Panc1 (cell line): ENCODE measurements at regions not wholly inside any gene's neighbourhood (a gene's known extent, or its start where the extent isn't known, plus 50 kb on each side); places are given as distances from the start of the nearest gene placed in this dataset.

ENCODE experiments used
- ATAC-seq: fragments of 200-7000 bp; cut with Tn5 transposase; 2 replicates; pipeline ENCODE4 v1.9.1; 2020; ENCODE audit warnings: mild to moderate bottlenecking, moderate library complexity
- BruUV-seq: library from RNA; stranded (reverse); fragments of 400-500 nt; replicated peaks from 2 replicates; lab custom pipeline; 2021; lab: Mats Ljungman, UMichigan
- CTCF ChIA-PET: fragments of 300-600 bp; sonication (Branson Sonifier 250); formaldehyde crosslinking; loops from one replicate; lab custom pipeline; 2022; ENCODE audit warnings: antibody characterized with exemption; lab: Charles Lee
- POLR2A ChIA-PET: fragments of 300-600 bp; sonication (Branson Sonifier 250); formaldehyde crosslinking; loops from one replicate; lab custom pipeline; 2022; ENCODE audit warnings: antibody characterized with exemption; lab: Charles Lee
- DNase-seq: peaks from one replicate; pipeline ENCODE4 v3.0.0-alpha.2; 2010; ENCODE audit warnings: low read depth, low spot score
- H3K27ac ChIP-seq: 2 replicates; pipeline ENCODE4 v1.5.1; 2011; ENCODE audit warnings: mild to moderate bottlenecking, low read length, inconsistent platforms
- H3K27me3 ChIP-seq: fragments of 200-500 bp; sonication (Bioruptor generic); 2 replicates; pipeline ENCODE4 v1.6.0; 2014; ENCODE audit warnings: low read length, inconsistent platforms; ENCODE audit not compliant: control insufficient read depth, insufficient read depth
- H3K36me3 ChIP-seq: fragments of 200-500 bp; sonication (Bioruptor generic); 2 replicates; pipeline ENCODE4 v1.5.1; 2014; ENCODE audit warnings: inconsistent platforms, mild to moderate bottlenecking, low read length, moderate library complexity; ENCODE audit not compliant: control insufficient read depth, insufficient read depth
- H3K4me1 ChIP-seq: 2 replicates; pipeline ENCODE4 v1.5.1; 2011; ENCODE audit warnings: inconsistent platforms, mild to moderate bottlenecking, low read length, moderate library complexity; ENCODE audit not compliant: control insufficient read depth, insufficient read depth
- H3K4me3 ChIP-seq, 2 experiments: 2 replicates each; pipeline ENCODE4 v1.5.1; 2011 to 2012; ENCODE audit warnings: low read depth in 2 of 2, low read length in 2 of 2, mild to moderate bottlenecking in 2 of 2, inconsistent platforms in 1 of 2, moderate library complexity in 1 of 2
- H3K9me3 ChIP-seq: fragments of 200-500 bp; sonication (Bioruptor generic); 2 replicates; pipeline ENCODE4 v1.5.1; 2014; ENCODE audit warnings: low read depth, mild to moderate bottlenecking, inconsistent platforms, low read length, moderate library complexity; ENCODE audit not compliant: control insufficient read depth, insufficient read depth
- CTCF ChIP-seq: fragments of 450-650 bp; IDR thresholded peaks from 2 replicates; pipeline ENCODE4 v1.5.1; 2017; ENCODE audit warnings: mild to moderate bottlenecking
- POLR2AphosphoS5 ChIP-seq: IDR thresholded peaks from 2 replicates; pipeline ENCODE4 v1.6.1; 2012; ENCODE audit warnings: mild to moderate bottlenecking, low read depth, low read length, moderate library complexity
- REST ChIP-seq, 2 experiments: IDR thresholded peaks; 2 replicates each; pipeline ENCODE4 v1.6.1; 2011 to 2012; ENCODE audit warnings: low read depth in 2 of 2, control low read depth in 1 of 2, low read length in 1 of 2, mild to moderate bottlenecking in 1 of 2, moderate library complexity in 1 of 2; ENCODE audit not compliant: insufficient read depth in 1 of 2
- SIN3A ChIP-seq: IDR thresholded peaks from 2 replicates; pipeline ENCODE4 v1.6.1; 2012; ENCODE audit warnings: low read depth, mild to moderate bottlenecking, low read length, moderate library complexity, borderline replicate concordance; ENCODE audit not compliant: insufficient read depth
- TCF7L2 ChIP-seq: IDR thresholded peaks from 2 replicates; pipeline ENCODE4 v1.6.1; 2011; ENCODE audit warnings: mild to moderate bottlenecking, low read depth, low read length, inconsistent platforms
- in situ Hi-C: cut with HindIII; loops from 2 replicates; pipeline ENCODE4 v1.10.0; 2016; ENCODE audit warnings: low sequenced_read_pairs, low pct_unique_long_range_greater_than_20kb
- intact Hi-C: fragments of 100-400 bp; cut with micrococcal nuclease; formaldehyde crosslinking; loops from one replicate; pipeline ENCODE4 v1.10.0; 2022; ENCODE audit not compliant: unreplicated experiment

- no TSS peak for BruUV-seq
- H3K9me3 ChIP-seq = no peaks in the 10 kb centered on the region
- no peaks in the 10 kb centered on the region for H3K36me3 ChIP-seq
- TF ChIP-seq REST (IDR thresholded peaks at IDR 0.05; ENCODE audit: insufficient read depth in 1 of 2, low read depth in 2 of 2, low read length in 1 of 2) = no peak
- TF ChIP-seq TCF7L2 = no peak
- TF ChIP-seq SIN3A = no peak
- intact Hi-C loops = loop anchor here (5.0 to 10.0 kb wide), 2 partner anchors 47 to 254 kb away; no protein-coding TSS in a partner anchor
- H3K27ac ChIP-seq = no peak overlapping the region
- no peak overlapping the region for H3K4me3 ChIP-seq
- ATAC-seq (no peak), DNase-seq (no peak)
- H3K4me1 ChIP-seq = no peaks in the 10 kb centered on the region
- CTCF ChIA-PET = no interaction called here
- H3K27me3 ChIP-seq = no peaks in the 10 kb centered on the region
- POLR2A ChIA-PET = no interaction called here
- in situ Hi-C loops = no loop called here
Measured at GRCh38 chr18:22701795-22702194, 231.3 kb upstream of the RBBP8 start.

GRCh38 chr18:22702806-22703205 lies 230.3 kb upstream of the RBBP8 start:
- in situ Hi-C loops (no loop called here), intact Hi-C loops (loop anchor here (5.0 to 10.0 kb wide), 2 partner anchors 48 to 256 kb away; no protein-coding TSS in a partner anchor)
- Histone ChIP-seq H3K36me3 (no peaks in the 10 kb centered on the region), H3K9me3 (no peaks in the 10 kb centered on the region), H3K4me3 (no peak overlapping the region), H3K27me3 (no peaks in the 10 kb centered on the region), H3K27ac (no peak overlapping the region), H3K4me1 (no peaks in the 10 kb centered on the region)
- ChIA-PET POLR2A (no interaction called here), CTCF (no interaction called here)
- ATAC-seq (no peak), DNase-seq (no peak)
- no TSS peak for BruUV-seq
- TF ChIP-seq TCF7L2 (no peak), REST (IDR thresholded peaks at IDR 0.05; ENCODE audit: insufficient read depth in 1 of 2, low read depth in 2 of 2, low read length in 1 of 2) (no peak), CTCF (no peak), POLR2AphosphoS5 (no peak), SIN3A (no peak)
